NCI-H2081 treated with DMSO at 0.1 percent for 48 hours (cell line): ENCODE measurements at regions not wholly inside any gene's neighbourhood (a gene's known extent, or its start where the extent isn't known, plus 50 kb on each side); places are given as distances from the start of the nearest gene placed in this dataset.
"Not testable (repeated sequence)": the region's sequence is repeated elsewhere in the genome, so short reads cannot be mapped to it uniquely, and the experiment has no call there.

Experiments
- DNase-seq: peaks from one replicate; lab custom pipeline; 2025; lab: John Stamatoyannopoulos, UW

DNA sequence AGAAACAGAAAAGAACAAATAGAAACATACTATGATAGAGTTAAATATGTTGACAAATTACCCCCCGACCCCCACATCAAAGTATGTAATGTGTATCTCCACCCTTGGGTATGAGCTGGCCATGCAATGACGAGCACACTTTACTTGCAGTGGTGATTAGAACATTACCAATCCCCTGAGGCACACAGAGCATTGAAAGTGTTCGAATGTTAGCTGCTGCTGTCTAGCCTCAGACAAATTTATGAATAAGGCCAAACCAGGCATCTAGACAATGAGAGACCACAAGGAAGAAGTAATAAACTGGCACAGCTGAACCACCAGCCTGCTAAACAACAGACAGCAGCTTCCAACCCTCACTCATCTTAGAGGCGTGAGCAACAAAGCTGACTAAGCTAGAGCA, 380.5 kb downstream of the DSEL start:
- no peak for DNase-seq

DNA sequence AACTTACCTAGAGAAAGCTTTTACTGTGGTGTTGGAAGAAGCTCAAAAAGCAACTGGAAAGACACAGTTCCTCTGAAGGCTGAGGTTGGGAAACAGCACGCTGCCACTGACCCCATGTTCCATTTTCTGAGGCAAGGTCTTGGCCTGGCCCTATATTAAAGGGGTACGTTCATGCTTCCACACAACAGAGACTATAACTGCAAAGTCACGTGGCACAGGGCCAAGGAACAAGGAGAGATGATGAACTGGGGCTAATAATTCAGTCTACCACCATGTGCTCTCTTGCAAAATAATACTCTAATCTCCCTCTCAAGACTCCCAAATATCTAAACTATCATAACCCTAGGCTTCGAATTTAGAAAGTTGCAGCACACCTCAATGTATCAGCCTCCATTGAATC, 381.6 kb downstream of the DSEL start:
- no peak for DNase-seq

GRCh38 chr18:67133669-67134068, 382.9 kb downstream of the DSEL start:
- peak; percentile 99 for DNase-seq

GRCh38 chr18:67132919-67133318, 383.6 kb downstream of the DSEL start:
- peak; percentile 68 for DNase-seq

DNA sequence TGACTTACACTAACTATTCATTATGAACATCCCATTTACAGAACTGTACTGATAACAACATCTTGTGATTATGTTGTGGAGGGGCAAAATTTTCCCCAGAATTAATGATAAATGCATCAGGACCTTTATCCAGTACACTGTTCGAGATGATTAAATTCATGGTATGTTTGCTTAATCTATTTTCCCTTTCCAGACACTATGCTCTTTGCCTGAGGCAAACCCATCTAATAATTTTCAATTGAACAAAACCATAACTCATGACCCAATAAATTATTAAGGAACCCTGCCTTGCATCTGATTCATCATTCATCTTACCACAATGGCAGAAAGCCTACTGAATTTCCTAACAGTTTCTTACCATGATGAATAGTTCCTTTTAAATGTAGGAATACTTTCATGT, 385.0 kb downstream of the DSEL start:
- DNase-seq: no peak

- not testable (repeated sequence) for DNase-seq
Measured at GRCh38 chr18:67126751-67127150, 389.8 kb downstream of the DSEL start.

DNA sequence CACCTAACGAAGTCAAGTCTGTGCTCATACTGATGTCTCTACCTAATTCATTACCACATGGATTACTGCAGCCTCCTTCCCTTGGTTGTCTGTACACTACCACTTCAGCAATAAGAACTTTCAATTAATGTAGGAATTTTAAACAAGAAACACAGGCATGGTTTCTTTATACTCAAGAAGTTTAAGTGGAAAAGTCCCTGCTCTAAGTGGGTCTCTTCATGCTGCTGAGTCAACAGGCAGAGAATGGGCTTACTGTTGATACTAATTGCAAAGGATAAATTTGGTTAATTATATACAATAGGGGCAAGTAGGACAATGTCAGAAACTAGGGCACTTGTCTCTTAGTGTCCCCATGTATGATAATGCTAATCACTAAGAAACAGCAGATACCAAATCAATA, 392.6 kb downstream of the DSEL start:
- no peak for DNase-seq

GRCh38 chr18:67117804-67118203, 398.7 kb downstream of the DSEL start:
- DNase-seq: no peak

- DNase-seq: no peak
Measured at GRCh38 chr18:67109535-67109934, 407.0 kb downstream of the DSEL start.

DNA sequence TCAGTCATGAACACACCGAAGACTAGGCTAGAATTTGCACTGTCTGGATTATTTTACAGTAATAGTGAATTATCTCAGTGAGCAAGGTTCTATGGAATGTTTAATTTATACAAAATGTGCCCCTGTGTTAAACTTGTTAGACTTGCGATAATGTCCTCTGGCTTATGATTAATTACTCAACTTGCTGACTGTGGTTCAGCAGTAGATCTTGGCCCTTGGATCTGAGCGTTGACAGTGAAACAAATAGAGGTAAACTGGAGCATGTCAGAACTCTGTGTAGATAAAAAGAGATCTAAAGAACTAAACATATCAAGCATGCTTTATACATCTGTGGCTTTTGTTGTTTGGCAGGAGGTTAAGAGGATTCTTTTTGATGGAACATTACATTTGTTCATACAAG, 407.6 kb downstream of the DSEL start:
- no peak for DNase-seq

- DNase-seq: peak; percentile 61
Measured at GRCh38 chr18:67104700-67105284, 411.7 kb downstream of the DSEL start.

DNA sequence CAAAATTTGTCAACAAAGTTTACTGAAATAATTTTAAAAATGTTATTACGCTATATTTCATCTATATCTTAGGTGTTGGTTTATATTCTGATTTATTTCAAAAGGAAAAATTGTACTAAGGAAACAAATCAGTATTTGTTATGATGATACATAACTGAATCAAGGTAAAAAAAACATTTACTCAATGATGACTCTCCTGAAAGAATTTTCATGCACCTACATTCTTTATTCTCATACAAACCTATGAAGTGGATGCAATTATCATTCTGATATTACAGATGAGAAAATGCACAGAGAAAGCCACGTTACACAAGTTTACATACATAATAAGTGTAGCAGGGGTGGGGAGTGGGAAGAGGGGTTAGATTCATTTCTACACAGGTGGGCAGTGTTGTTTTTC, 422.4 kb downstream of the DSEL start:
- DNase-seq: no peak

- no peak for DNase-seq
Measured at GRCh38 chr18:67092141-67092540, 424.4 kb downstream of the DSEL start.

GRCh38 chr18:67081482-67082211, 434.9 kb downstream of the DSEL start:
- DNase-seq: no peak

GRCh38 chr18:67080601-67081000, 435.9 kb downstream of the DSEL start:
- DNase-seq: no peak

- no peak for DNase-seq
Measured at GRCh38 chr18:67074309-67074708, 442.2 kb downstream of the DSEL start.

DNA sequence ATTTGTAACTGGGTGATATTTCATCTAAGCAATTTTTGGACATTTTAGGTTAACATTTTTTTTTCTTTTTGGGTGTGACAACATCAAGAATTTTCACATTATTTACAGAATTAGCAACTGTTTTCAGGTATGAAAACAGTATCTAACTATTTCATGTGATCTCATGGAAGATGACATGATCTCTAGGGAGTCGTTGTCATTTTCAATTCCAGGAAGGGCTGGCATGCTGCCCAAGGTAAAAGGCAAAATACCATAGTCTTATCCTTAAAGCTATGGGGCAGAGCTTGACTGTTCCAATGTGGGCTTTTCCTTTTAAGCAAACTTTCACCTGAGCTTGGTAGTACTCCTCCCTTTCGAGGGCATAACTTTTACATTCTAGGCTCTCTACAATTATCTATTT, 443.7 kb downstream of the DSEL start:
- DNase-seq: no peak

GRCh38 chr18:67068608-67069007, 447.9 kb downstream of the DSEL start:
- no peak for DNase-seq

- DNase-seq: no peak
Measured at GRCh38 chr18:67047334-67047733, 443.4 kb upstream of the CDH19 start.

- no peak for DNase-seq
Measured at GRCh38 chr18:67043276-67043675, 439.4 kb upstream of the CDH19 start.

GRCh38 chr18:67041334-67041733, 437.4 kb upstream of the CDH19 start:
- DNase-seq: no peak

DNA sequence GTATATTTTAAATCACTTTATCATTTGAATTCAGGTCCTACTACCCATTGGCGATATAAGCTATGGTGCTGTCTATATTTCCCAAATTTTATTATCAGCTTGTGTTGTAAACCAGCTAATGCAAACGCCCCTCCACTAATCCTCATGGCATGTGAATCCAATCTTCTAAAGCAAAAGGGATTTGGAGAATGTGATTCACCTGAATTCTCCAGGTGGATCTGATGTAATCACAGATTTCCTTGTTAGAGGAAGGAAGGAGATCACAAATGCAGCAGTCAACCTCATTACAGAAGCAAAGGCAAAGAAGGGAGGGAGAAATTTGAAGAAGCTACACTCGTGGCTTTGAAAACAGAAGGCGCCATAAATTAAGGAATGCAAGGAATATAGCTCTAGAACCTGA, 431.1 kb upstream of the CDH19 start:
- DNase-seq: no peak

GRCh38 chr18:67023059-67023458, 419.2 kb upstream of the CDH19 start:
- no peak for DNase-seq

GRCh38 chr18:67010919-67011318, 407.0 kb upstream of the CDH19 start:
- DNase-seq: no peak
